ENCODE measurements at regions not wholly inside any gene's neighbourhood (a gene's known extent, or its start where the extent isn't known, plus 50 kb on each side); places are given as distances from the start of the nearest gene placed in this dataset.

- no peak overlapping the region for H2AFZ ChIP-seq (ENCODE audit: low read length)
- FAIRE-seq (no peak), DNase-seq (ENCODE audit: low spot score) (no peak), ATAC-seq (no peak)
- no peaks in the 10 kb centered on the region for H4K20me1 ChIP-seq (ENCODE audit: insufficient read depth, low read length)
- ChIA-PET POLR2A (no interaction called here), CTCF (ENCODE audit: low intra/inter-chr PET ratio, low total read pairs) (no interaction called here)
- H3K9ac ChIP-seq (ENCODE audit: insufficient read depth, low read depth, low read length), result no peak overlapping the region
- intact Hi-C loops (cut with micrococcal nuclease; ENCODE audit: unreplicated experiment), result no loop called here
- H3K36me3 ChIP-seq (replicated peaks in 1 of 2; ENCODE audit: control insufficient read depth in 1 of 2, insufficient read depth in 2 of 2, low read length in 2 of 2), result no peaks in the 10 kb centered on the region
- in situ Hi-C loops (cut with HindIII; ENCODE audit: extremely low pct_ligation_motif_present, low pct_unique_long_range_greater_than_20kb), result no loop called here
- H3K4me1 ChIP-seq (ENCODE audit: insufficient read depth, low read length), result no peaks in the 10 kb centered on the region
- 64% methylated on average over 4 of the region's 4 CpGs for WGBS (ENCODE audit: low lambda C conversion rate)
- H3K4me3 ChIP-seq (replicated peaks in 1 of 3; ENCODE audit: insufficient read depth in 1 of 3, low read depth in 2 of 3, low read length in 3 of 3), result no peak overlapping the region
- H3K79me2 ChIP-seq (ENCODE audit: insufficient read depth, low read length), result no peaks in the 10 kb centered on the region
- no peak overlapping the region for H3K27ac ChIP-seq (ENCODE audit: extremely low read length, insufficient read depth, low read length)
- no peak overlapping the region for H3K4me2 ChIP-seq (ENCODE audit: low read depth, low read length)
- no TSS peak for BruUV-seq (replicated peaks)
- no peaks in the 10 kb centered on the region for H3K27me3 ChIP-seq (ENCODE audit: control insufficient read depth in 1 of 2, insufficient read depth in 2 of 2, low read length in 2 of 2)
- TF ChIP-seq RNF219 (CRISPR knock-in tag; IDR thresholded peaks at IDR 0.05) (no peak), ZFP1 (CRISPR knock-in tag; IDR thresholded peaks at IDR 0.05) (no peak), ZNF33A (CRISPR knock-in tag; IDR thresholded peaks at IDR 0.05; ENCODE audit: borderline replicate concordance) (no peak), ZNF407 (CRISPR knock-in tag; IDR thresholded peaks at IDR 0.05; ENCODE audit: not compliant biosample characterization) (no peak)
- H3K9me3 ChIP-seq (ENCODE audit: low read length), result peaks cover 90% of the 10 kb centered on the region
Observed at GRCh38 chr1:238399558-238399957, 508.8 kb upstream of the ZP4 start.
